K562 (cell line): ENCODE measurements at regions not wholly inside any gene's neighbourhood (a gene's known extent, or its start where the extent isn't known, plus 50 kb on each side); places are given as distances from the start of the nearest gene placed in this dataset.

Experiments used
- CTCF ChIP-seq, 3 experiments: IDR thresholded peaks in 2 of 3; conservative IDR thresholded peaks in 1 of 3; 2 replicates each; pipeline ENCODE4 v1.5.1; 2011 to 2012; ENCODE audit warnings: low read length in 3 of 3, mild to moderate bottlenecking in 3 of 3, control low read depth in 2 of 3, improper control_type of control experiment in 1 of 3, inconsistent platforms in 1 of 3, low read depth in 1 of 3, mixed read lengths in 1 of 3, moderate library complexity in 1 of 3; ENCODE audit not compliant: insufficient read depth in 2 of 3
- MEF2A ChIP-seq: IDR thresholded peaks from 2 replicates; pipeline ENCODE4 v1.6.1; 2011; ENCODE audit warnings: low read depth, mild to moderate bottlenecking, low read length, moderate library complexity; ENCODE audit not compliant: control insufficient read depth
- SMAD3 ChIP-seq: fragments of 450-650 bp; formaldehyde crosslinking; conservative IDR thresholded peaks from 2 replicates; pipeline ENCODE4 v1.4.0; 2020; ENCODE audit warnings: mild to moderate bottlenecking
- ZBTB43 ChIP-seq: sonication (generic); formaldehyde crosslinking; IDR thresholded peaks from 2 replicates; pipeline ENCODE4 v1.8.0; 2023; ENCODE audit warnings: mild to moderate bottlenecking, missing genetic modification reagents
- ZNF398 ChIP-seq: fragments of 250-450 bp; sonication (Bioruptor Pico); IDR thresholded peaks from 2 replicates; pipeline ENCODE4 v1.8.0; 2021; ENCODE audit warnings: moderate library complexity, mild to moderate bottlenecking, inconsistent platforms
- ZNF644 ChIP-seq: fragments of 200-800 bp; sonication (Bioruptor generic); IDR thresholded peaks from 2 replicates; pipeline ENCODE4 v1.6.1; 2016; ENCODE audit warnings: low read depth, missing genetic modification characterization, missing compliant biosample characterization

- TF ChIP-seq MEF2A (no peak), ZNF398 (no peak), ZNF644 (tag) (no peak), ZBTB43 (CRISPR knock-in tag) (no peak), CTCF (IDR thresholded peaks at IDR 0.05 in 2 of 3, conservative IDR thresholded peaks at IDR 0.05 in 1 of 3; ENCODE audit: insufficient read depth in 2 of 3, low read depth in 1 of 3, low read length in 3 of 3) (no peak), SMAD3 (no peak)
Measured at GRCh38 chr1:81327743-81328142, 473.0 kb upstream of the ADGRL2 start.
